ENCODE measurements at regions not wholly inside any gene's neighbourhood (a gene's known extent, or its start where the extent isn't known, plus 50 kb on each side); places are given as distances from the start of the nearest gene placed in this dataset.

DNA sequence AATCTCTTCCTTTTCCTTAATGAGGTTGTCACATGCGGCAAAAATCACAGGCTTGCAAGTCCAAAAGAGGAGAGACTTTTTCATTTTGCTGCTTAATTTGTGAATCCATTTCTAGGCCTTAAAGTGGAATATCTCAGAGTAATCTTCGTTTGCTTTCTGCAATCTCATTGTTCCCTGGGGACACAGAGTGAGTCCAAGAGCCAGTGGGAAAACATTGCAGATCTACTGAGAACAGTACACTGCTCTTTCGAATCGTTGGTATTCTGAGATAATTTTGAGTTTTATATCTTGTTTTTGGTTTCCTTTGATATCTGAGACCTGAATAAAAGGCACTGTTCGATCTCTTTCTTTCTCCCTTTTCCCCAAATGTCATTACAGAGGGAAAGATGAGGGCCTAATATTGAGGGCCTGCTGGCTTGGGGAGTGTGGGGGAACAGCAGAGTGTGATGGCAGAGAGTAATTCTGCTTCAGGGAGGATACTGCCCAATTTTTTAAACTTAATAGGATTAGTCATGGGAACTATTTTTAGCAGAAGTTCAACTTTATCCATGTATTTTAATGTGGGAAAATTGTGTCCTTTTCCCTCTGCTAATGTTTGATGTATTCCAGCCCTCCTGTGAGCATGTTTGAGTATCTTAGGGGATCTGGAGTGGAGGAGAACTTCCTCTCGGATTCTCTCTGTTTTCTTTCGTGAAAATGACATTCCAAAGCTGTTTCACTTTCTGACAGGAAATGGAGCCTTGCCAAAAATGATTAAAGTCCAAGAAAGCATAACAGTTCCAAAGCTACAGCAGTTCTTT, 418.2 kb upstream of the ZEB2 start:
- Histone ChIP-seq H3K27ac (peak overlapping the region; percentile 59 to 80), H3K36me3 (no peaks in the 10 kb centered on the region), H3K9me3 (no peaks in the 10 kb centered on the region), H3K27me3 (no peaks in the 10 kb centered on the region), H3K4me1 (peaks cover 0 to 13% of the 10 kb centered on the region in 2 donors), H3K4me3 (no peak overlapping the region)
- TF ChIP-seq POLR2A (IDR thresholded peaks at IDR 0.05), result no peak
- TF ChIP-seq, protein P1, sequence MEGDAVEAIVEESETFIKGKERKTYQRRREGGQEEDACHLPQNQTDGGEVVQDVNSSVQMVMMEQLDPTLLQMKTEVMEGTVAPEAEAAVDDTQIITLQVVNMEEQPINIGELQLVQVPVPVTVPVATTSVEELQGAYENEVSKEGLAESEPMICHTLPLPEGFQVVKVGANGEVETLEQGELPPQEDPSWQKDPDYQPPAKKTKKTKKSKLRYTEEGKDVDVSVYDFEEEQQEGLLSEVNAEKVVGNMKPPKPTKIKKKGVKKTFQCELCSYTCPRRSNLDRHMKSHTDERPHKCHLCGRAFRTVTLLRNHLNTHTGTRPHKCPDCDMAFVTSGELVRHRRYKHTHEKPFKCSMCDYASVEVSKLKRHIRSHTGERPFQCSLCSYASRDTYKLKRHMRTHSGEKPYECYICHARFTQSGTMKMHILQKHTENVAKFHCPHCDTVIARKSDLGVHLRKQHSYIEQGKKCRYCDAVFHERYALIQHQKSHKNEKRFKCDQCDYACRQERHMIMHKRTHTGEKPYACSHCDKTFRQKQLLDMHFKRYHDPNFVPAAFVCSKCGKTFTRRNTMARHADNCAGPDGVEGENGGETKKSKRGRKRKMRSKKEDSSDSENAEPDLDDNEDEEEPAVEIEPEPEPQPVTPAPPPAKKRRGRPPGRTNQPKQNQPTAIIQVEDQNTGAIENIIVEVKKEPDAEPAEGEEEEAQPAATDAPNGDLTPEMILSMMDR (IDR thresholded peaks at IDR 0.05), result no peak
- intact Hi-C loops (cut with DNase I; ENCODE audit: low total_unique reads), result no loop called here
- peak; percentile 18 to 35 for DNase-seq

DNA sequence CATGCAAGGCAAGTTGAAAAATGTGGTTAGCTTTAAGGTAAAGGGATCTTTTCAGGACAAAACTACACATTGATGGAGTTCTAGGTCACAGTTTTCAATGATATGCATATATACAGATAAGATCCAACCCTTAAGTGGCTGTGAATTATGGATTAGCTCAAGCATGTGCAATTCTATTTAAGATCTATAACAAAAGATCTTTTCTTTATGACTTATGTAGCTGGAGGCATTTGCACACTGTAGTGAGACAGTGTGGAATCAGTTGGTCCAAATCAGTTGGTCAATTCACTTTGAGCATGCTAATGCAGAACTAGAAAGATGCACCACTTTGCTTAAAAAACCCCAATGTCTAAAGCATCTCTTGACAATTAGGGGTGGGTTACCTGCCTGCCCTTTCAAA, 417.1 kb upstream of the ZEB2 start:
- no peak overlapping the region for H3K4me3 ChIP-seq
- H3K27ac ChIP-seq, result peak overlapping the region; percentile 59 to 80
- no peak for DNase-seq
- no peaks in the 10 kb centered on the region for H3K36me3 ChIP-seq
- H3K27me3 ChIP-seq, result no peaks in the 10 kb centered on the region
- intact Hi-C loops (cut with DNase I; ENCODE audit: low total_unique reads), result no loop called here
- peaks cover 0 to 13% of the 10 kb centered on the region in 2 donors for H3K4me1 ChIP-seq
- no peaks in the 10 kb centered on the region for H3K9me3 ChIP-seq
- TF ChIP-seq, protein P1 (IDR thresholded peaks at IDR 0.05), result no peak
- no peak for TF ChIP-seq POLR2A (IDR thresholded peaks at IDR 0.05)

DNA sequence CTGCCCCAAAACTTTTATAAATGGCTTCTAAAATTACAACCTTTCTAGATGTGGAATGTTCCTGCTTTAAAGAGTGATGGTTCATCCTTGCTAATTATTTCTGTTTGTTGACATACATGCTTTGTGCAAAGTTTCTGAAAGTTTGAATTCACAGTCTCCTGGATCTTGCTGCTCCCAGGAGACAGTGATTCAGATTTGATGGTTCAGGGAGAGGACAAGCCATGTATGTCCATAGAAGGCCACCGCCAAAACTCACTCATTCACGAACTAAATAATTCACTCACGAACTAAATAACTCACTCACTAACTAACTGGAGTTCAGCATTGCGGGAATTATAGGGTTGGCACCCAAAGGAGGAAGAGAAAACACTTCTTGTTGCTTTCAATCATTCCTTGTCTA, 416.5 kb upstream of the ZEB2 start:
- Histone ChIP-seq H3K9me3 (no peaks in the 10 kb centered on the region), H3K27ac (peak overlapping the region; percentile 59 to 80), H3K27me3 (no peaks in the 10 kb centered on the region), H3K36me3 (no peaks in the 10 kb centered on the region), H3K4me3 (no peak overlapping the region), H3K4me1 (peaks cover 0 to 13% of the 10 kb centered on the region in 2 donors)
- DNase-seq, result peak in 1 of 2 donors; percentile 21
- TF ChIP-seq, protein P1 (IDR thresholded peaks at IDR 0.05), result no peak
- TF ChIP-seq POLR2A (IDR thresholded peaks at IDR 0.05), result no peak
- intact Hi-C loops (cut with DNase I; ENCODE audit: low total_unique reads), result no loop called here

- Histone ChIP-seq H3K4me3 (no peak overlapping the region), H3K36me3 (no peaks in the 10 kb centered on the region), H3K27me3 (no peaks in the 10 kb centered on the region), H3K9me3 (no peaks in the 10 kb centered on the region), H3K27ac (peak overlapping the region in 1 of 2 donors; percentile 80), H3K4me1 (peaks cover 0 to 13% of the 10 kb centered on the region in 2 donors)
- intact Hi-C loops (cut with DNase I; ENCODE audit: low total_unique reads), result no loop called here
- TF ChIP-seq, protein P1 (IDR thresholded peaks at IDR 0.05), result no peak
- TF ChIP-seq POLR2A (IDR thresholded peaks at IDR 0.05), result no peak
- DNase-seq, result no peak
Measured at GRCh38 chr2:144935736-144936135, 415.8 kb upstream of the ZEB2 start.

- H3K36me3 ChIP-seq, result no peaks in the 10 kb centered on the region
- peaks cover 0 to 13% of the 10 kb centered on the region in 2 donors for H3K4me1 ChIP-seq
- H3K9me3 ChIP-seq, result no peaks in the 10 kb centered on the region
- DNase-seq, result no peak
- H3K27ac ChIP-seq, result peak overlapping the region in 1 of 2 donors; percentile 80
- no peaks in the 10 kb centered on the region for H3K27me3 ChIP-seq
- intact Hi-C loops (cut with DNase I; ENCODE audit: low total_unique reads), result no loop called here
- no peak for TF ChIP-seq POLR2A (IDR thresholded peaks at IDR 0.05)
- TF ChIP-seq, protein P1 (IDR thresholded peaks at IDR 0.05), result no peak
- no peak overlapping the region for H3K4me3 ChIP-seq
Measured at GRCh38 chr2:144935191-144935590, 415.3 kb upstream of the ZEB2 start.

All from uterus (tissue), 3 donors.